Suprapubic skin (tissue), 4 donors: ENCODE measurements at regions not wholly inside any gene's neighbourhood (a gene's known extent, or its start where the extent isn't known, plus 50 kb on each side); places are given as distances from the start of the nearest gene placed in this dataset.

ENCODE experiments used
- CTCF ChIP-seq, 2 donors: fragments of 200-600 bp in 1 of 2; fragments of 450-650 bp in 1 of 2; sonication (generic) in 1 of 2; IDR thresholded peaks; one replicate each; pipeline ENCODE4 v1.5.1; 2016 to 2019; ENCODE audit warnings: antibody characterized with exemption in 2 of 2, mild to moderate bottlenecking in 1 of 2, moderate library complexity in 1 of 2
- EP300 ChIP-seq: sonication (generic); formaldehyde crosslinking; IDR thresholded peaks from one replicate; pipeline ENCODE4 v1.6.1; 2017; ENCODE audit warnings: antibody characterized with exemption
- POLR2A ChIP-seq, 2 donors: fragments of 450-650 bp; IDR thresholded peaks; one replicate each; pipeline ENCODE4 v1.6.1; 2017; ENCODE audit warnings: antibody characterized with exemption in 2 of 2, mild to moderate bottlenecking in 2 of 2, moderate library complexity in 2 of 2
- POLR2AphosphoS5 ChIP-seq, 3 donors: sonication (generic); formaldehyde crosslinking; IDR thresholded peaks; one replicate each; pipeline ENCODE4 v1.6.1; 2017; ENCODE audit warnings: antibody characterized with exemption in 3 of 3

- TF ChIP-seq CTCF (IDR thresholded peaks at IDR 0.05) (no peak), POLR2A (IDR thresholded peaks at IDR 0.05) (no peak), EP300 (no peak), POLR2AphosphoS5 (IDR thresholded peaks at IDR 0.05) (no peak)
Measured at GRCh38 chr1:222105861-222106260, 364.0 kb upstream of the DUSP10 start.
